ENCODE measurements at regions not wholly inside any gene's neighbourhood (a gene's known extent, or its start where the extent isn't known, plus 50 kb on each side); places are given as distances from the start of the nearest gene placed in this dataset.

- no peak for TF ChIP-seq SPI1 (IDR thresholded peaks at IDR 0.05; ENCODE audit: low read depth, low read length)
- TF ChIP-seq TAF1 (IDR thresholded peaks at IDR 0.05; ENCODE audit: low read depth, low read length): no peak
- no peak for FAIRE-seq
Observed at GRCh38 chr1:238248356-238248755, 357.6 kb upstream of the ZP4 start.

GRCh38 chr1:238242181-238242580, 351.5 kb upstream of the ZP4 start:
- FAIRE-seq (no peak), DNase-seq (ENCODE audit: insufficient read length, low spot score) (no peak)
- no peak for TF ChIP-seq PAX5 (IDR thresholded peaks at IDR 0.05; ENCODE audit: insufficient read depth, low read length, severe bottlenecking)
- TF ChIP-seq POLR2AphosphoS5 (IDR thresholded peaks at IDR 0.05; ENCODE audit: low read depth, low read length): no peak
- TF ChIP-seq POU2F2 (IDR thresholded peaks at IDR 0.05; ENCODE audit: low read depth, low read length): no peak
- TF ChIP-seq POLR2A (IDR thresholded peaks at IDR 0.05; ENCODE audit: low read depth, low read length): no peak
- no peak for TF ChIP-seq SPI1 (IDR thresholded peaks at IDR 0.05; ENCODE audit: low read depth, low read length)
- no peak for TF ChIP-seq TAF1 (IDR thresholded peaks at IDR 0.05; ENCODE audit: low read depth, low read length)

More at GRCh38 chr1:238248356-238248755, 357.6 kb upstream of the ZP4 start:
- DNase-seq (ENCODE audit: insufficient read length, low spot score): no peak

- TF ChIP-seq PAX5 (IDR thresholded peaks at IDR 0.05; ENCODE audit: insufficient read depth, low read length, severe bottlenecking) (no peak), POLR2A (IDR thresholded peaks at IDR 0.05; ENCODE audit: low read depth, low read length) (no peak)
- FAIRE-seq: no peak
- DNase-seq (ENCODE audit: insufficient read length, low spot score): no peak
Observed at GRCh38 chr1:238241607-238242006, 350.9 kb upstream of the ZP4 start.

- FAIRE-seq: no peak
- peak; percentile 50; the same call in 1 of the 2 replicates for TF ChIP-seq SPI1 (IDR thresholded peaks at IDR 0.05; ENCODE audit: low read depth, low read length)
- no peak for TF ChIP-seq POLR2AphosphoS5 (IDR thresholded peaks at IDR 0.05; ENCODE audit: low read depth, low read length)
- no peak for TF ChIP-seq POU2F2 (IDR thresholded peaks at IDR 0.05; ENCODE audit: low read depth, low read length)
- no peak for DNase-seq (ENCODE audit: insufficient read length, low spot score)
Observed at GRCh38 chr1:238239343-238239742, 348.6 kb upstream of the ZP4 start.

- FAIRE-seq (no peak), DNase-seq (ENCODE audit: insufficient read length, low spot score) (no peak)
- TF ChIP-seq PAX5 (IDR thresholded peaks at IDR 0.05; ENCODE audit: insufficient read depth, low read length, severe bottlenecking) (no peak), POLR2A (IDR thresholded peaks at IDR 0.05; ENCODE audit: low read depth, low read length) (no peak), POLR2AphosphoS5 (IDR thresholded peaks at IDR 0.05; ENCODE audit: low read depth, low read length) (no peak), SPI1 (IDR thresholded peaks at IDR 0.05; ENCODE audit: low read depth, low read length) (no peak), POU2F2 (IDR thresholded peaks at IDR 0.05; ENCODE audit: low read depth, low read length) (no peak)
Observed at GRCh38 chr1:238233966-238234365, 343.2 kb upstream of the ZP4 start.

GRCh38 chr1:238232084-238232710, 341.5 kb upstream of the ZP4 start:
- TF ChIP-seq POLR2A (IDR thresholded peaks at IDR 0.05; ENCODE audit: low read depth, low read length) (no peak), PAX5 (IDR thresholded peaks at IDR 0.05; ENCODE audit: insufficient read depth, low read length, severe bottlenecking) (no peak), POLR2AphosphoS5 (IDR thresholded peaks at IDR 0.05; ENCODE audit: low read depth, low read length) (no peak), POU2F2 (IDR thresholded peaks at IDR 0.05; ENCODE audit: low read depth, low read length) (no peak), SPI1 (IDR thresholded peaks at IDR 0.05; ENCODE audit: low read depth, low read length) (no peak)
- DNase-seq (ENCODE audit: insufficient read length, low spot score) (no peak), FAIRE-seq (no peak)

- TF ChIP-seq SPI1 (IDR thresholded peaks at IDR 0.05; ENCODE audit: low read depth, low read length) (no peak), POU2F2 (IDR thresholded peaks at IDR 0.05; ENCODE audit: low read depth, low read length) (no peak), POLR2AphosphoS5 (IDR thresholded peaks at IDR 0.05; ENCODE audit: low read depth, low read length) (no peak), POLR2A (IDR thresholded peaks at IDR 0.05; ENCODE audit: low read depth, low read length) (no peak), TAF1 (IDR thresholded peaks at IDR 0.05; ENCODE audit: low read depth, low read length) (no peak), PAX5 (IDR thresholded peaks at IDR 0.05; ENCODE audit: insufficient read depth, low read length, severe bottlenecking) (no peak)
- no peak for FAIRE-seq
Observed at GRCh38 chr1:238226810-238227209, 336.1 kb upstream of the ZP4 start.

GRCh38 chr1:238223076-238223640, 332.4 kb upstream of the ZP4 start:
- TF ChIP-seq SPI1 (IDR thresholded peaks at IDR 0.05; ENCODE audit: low read depth, low read length) (no peak), POLR2AphosphoS5 (IDR thresholded peaks at IDR 0.05; ENCODE audit: low read depth, low read length) (no peak), POU2F2 (IDR thresholded peaks at IDR 0.05; ENCODE audit: low read depth, low read length) (no peak), TAF1 (IDR thresholded peaks at IDR 0.05; ENCODE audit: low read depth, low read length) (no peak), PAX5 (IDR thresholded peaks at IDR 0.05; ENCODE audit: insufficient read depth, low read length, severe bottlenecking) (no peak), POLR2A (IDR thresholded peaks at IDR 0.05; ENCODE audit: low read depth, low read length) (no peak)
- FAIRE-seq (no peak), DNase-seq (ENCODE audit: insufficient read length, low spot score) (no peak)

More at GRCh38 chr1:238226810-238227209, 336.1 kb upstream of the ZP4 start:
- DNase-seq (ENCODE audit: insufficient read length, low spot score): no peak

GRCh38 chr1:238221738-238222137, 331.0 kb upstream of the ZP4 start:
- TF ChIP-seq POU2F2 (IDR thresholded peaks at IDR 0.05; ENCODE audit: low read depth, low read length) (no peak), SPI1 (IDR thresholded peaks at IDR 0.05; ENCODE audit: low read depth, low read length) (no peak), PAX5 (IDR thresholded peaks at IDR 0.05; ENCODE audit: insufficient read depth, low read length, severe bottlenecking) (no peak), TAF1 (IDR thresholded peaks at IDR 0.05; ENCODE audit: low read depth, low read length) (no peak), POLR2A (IDR thresholded peaks at IDR 0.05; ENCODE audit: low read depth, low read length) (no peak), POLR2AphosphoS5 (IDR thresholded peaks at IDR 0.05; ENCODE audit: low read depth, low read length) (no peak)
- FAIRE-seq (no peak), DNase-seq (ENCODE audit: insufficient read length, low spot score) (no peak)

GRCh38 chr1:238214449-238214848, 323.7 kb upstream of the ZP4 start:
- DNase-seq (ENCODE audit: insufficient read length, low spot score) (no peak), FAIRE-seq (no peak)
- TF ChIP-seq SPI1 (IDR thresholded peaks at IDR 0.05; ENCODE audit: low read depth, low read length) (no peak), TAF1 (IDR thresholded peaks at IDR 0.05; ENCODE audit: low read depth, low read length) (no peak), POLR2A (IDR thresholded peaks at IDR 0.05; ENCODE audit: low read depth, low read length) (no peak), POLR2AphosphoS5 (IDR thresholded peaks at IDR 0.05; ENCODE audit: low read depth, low read length) (no peak), POU2F2 (IDR thresholded peaks at IDR 0.05; ENCODE audit: low read depth, low read length) (no peak), PAX5 (IDR thresholded peaks at IDR 0.05; ENCODE audit: insufficient read depth, low read length, severe bottlenecking) (no peak)

All from GM12891 (cell line).